K562 (cell line): ENCODE measurements at regions not wholly inside any gene's neighbourhood (a gene's known extent, or its start where the extent isn't known, plus 50 kb on each side); places are given as distances from the start of the nearest gene placed in this dataset.

Experiments
- ARID1B ChIP-seq: fragments of 450-650 bp; IDR thresholded peaks from 2 replicates; pipeline ENCODE4 v1.6.1; 2016; ENCODE audit warnings: antibody characterized with exemption, mild to moderate bottlenecking, inconsistent platforms
- ARID2 ChIP-seq: fragments of 450-650 bp; IDR thresholded peaks from 2 replicates; pipeline ENCODE4 v1.6.1; 2017; ENCODE audit warnings: antibody characterized with exemption, mild to moderate bottlenecking
- C11orf30 ChIP-seq: fragments of 450-650 bp; IDR thresholded peaks from 2 replicates; pipeline ENCODE4 v1.6.1; 2016; ENCODE audit warnings: low read depth, mild to moderate bottlenecking
- CBFA2T3 ChIP-seq: fragments of 450-650 bp; IDR thresholded peaks from 2 replicates; pipeline ENCODE4 v1.6.1; 2017
- ETS2 ChIP-seq: IDR thresholded peaks from 2 replicates; pipeline ENCODE4 v1.6.1; 2016; ENCODE audit warnings: borderline replicate concordance, missing genetic modification characterization, mild to moderate bottlenecking, moderate library complexity, missing compliant biosample characterization; ENCODE audit not compliant: poor library complexity, severe bottlenecking
- HCFC1 ChIP-seq: IDR thresholded peaks from 2 replicates; pipeline ENCODE4 v1.6.1; 2012; ENCODE audit warnings: low read depth, low read length, improper control_type of control experiment
- JUND ChIP-seq, 2 experiments: IDR thresholded peaks; 2 replicates in 1 of 2; 3 replicates in 1 of 2; pipeline ENCODE4 v1.6.1; 2011; ENCODE audit warnings: borderline replicate concordance in 2 of 2, low read depth in 2 of 2, low read length in 2 of 2, improper control_type of control experiment in 1 of 2, missing biosample characterization in 1 of 2, missing genetic modification characterization in 1 of 2, missing genetic modification reagents in 1 of 2
- MTA3 ChIP-seq: fragments of 450-650 bp; formaldehyde crosslinking; IDR thresholded peaks from 2 replicates; pipeline ENCODE4 v1.6.1; 2017; ENCODE audit warnings: mild to moderate bottlenecking, borderline replicate concordance
- NR1H2 ChIP-seq: sonication (generic); formaldehyde crosslinking; IDR thresholded peaks from 2 replicates; pipeline ENCODE4 v1.4.0; 2020; ENCODE audit warnings: mild to moderate bottlenecking, missing genetic modification reagents
- NR2C2 ChIP-seq, 2 experiments: fragments of 200-800 bp in 1 of 2; sonication (Bioruptor generic) in 1 of 2; sonication (generic) in 1 of 2; formaldehyde crosslinking in 1 of 2; IDR thresholded peaks; 2 replicates each; pipeline versions ENCODE4 v1.6.1 to v1.8.0; 2016 to 2022; ENCODE audit warnings: mild to moderate bottlenecking in 1 of 2, missing compliant biosample characterization in 1 of 2, missing genetic modification characterization in 1 of 2, missing genetic modification reagents in 1 of 2
- PKNOX1 ChIP-seq: fragments of 450-650 bp; IDR thresholded peaks from 2 replicates; pipeline ENCODE4 v1.6.1; 2016
- POLR2B ChIP-seq: fragments of 450-650 bp; IDR thresholded peaks from 2 replicates; pipeline ENCODE4 v1.6.1; 2018; ENCODE audit warnings: low read depth; ENCODE audit not compliant: partially characterized antibody
- RB1 ChIP-seq: fragments of 450-650 bp; IDR thresholded peaks from 2 replicates; pipeline ENCODE4 v1.6.1; 2017; ENCODE audit warnings: low read depth, mild to moderate bottlenecking
- SMARCC2 ChIP-seq: fragments of 450-650 bp; IDR thresholded peaks from 2 replicates; pipeline ENCODE4 v1.6.1; 2017; ENCODE audit warnings: antibody characterized with exemption, moderate library complexity, mild to moderate bottlenecking, low read depth
- STAT6 ChIP-seq: sonication (generic); formaldehyde crosslinking; IDR thresholded peaks from 2 replicates; pipeline ENCODE4 v1.8.1; 2023; ENCODE audit warnings: mild to moderate bottlenecking, missing genetic modification reagents
- TFAM ChIP-seq: fragments of 250-450 bp; sonication (Bioruptor Pico); conservative IDR thresholded peaks from 2 replicates; pipeline ENCODE4 v1.5.0; 2021; ENCODE audit warnings: mild to moderate bottlenecking, moderate library complexity
- ZBTB9 ChIP-seq: fragments of 450-650 bp; formaldehyde crosslinking; IDR thresholded peaks from 2 replicates; pipeline ENCODE4 v1.4.0; 2020; ENCODE audit warnings: mild to moderate bottlenecking, moderate library complexity
- ZNF347 ChIP-seq: fragments of 450-650 bp; formaldehyde crosslinking; IDR thresholded peaks from 2 replicates; pipeline ENCODE4 v1.4.0; 2020; ENCODE audit warnings: low read depth, mild to moderate bottlenecking, moderate library complexity
- TF ChIP-seq, protein P1 (sequence below), 2 experiments: fragments of 150-350 bp in 1 of 2; IDR thresholded peaks; 2 replicates each; pipeline ENCODE4 v1.6.1; 2012 to 2016; ENCODE audit warnings: low read depth in 2 of 2, low read length in 2 of 2, mild to moderate bottlenecking in 1 of 2, moderate library complexity in 1 of 2

GRCh38 chr1:94648225-94649007 is 106.9 kb upstream of the F3 start (continued):
- TF ChIP-seq STAT6 (CRISPR knock-in tag) (no peak), PKNOX1 (no peak), ETS2 (tag) (no peak), NR1H2 (CRISPR knock-in tag) (no peak), ZNF347 (CRISPR knock-in tag) (no peak), CBFA2T3 (peak; percentile 89), ARID2 (no peak), NR2C2 (CRISPR knock-in tag; IDR thresholded peaks at IDR 0.05) (no peak), NR2C2 (tag; IDR thresholded peaks at IDR 0.05) (no peak; the same call in 1 of the 2 replicates), ARID1B (peak; percentile 88), JUND (IDR thresholded peaks at IDR 0.05; ENCODE audit: borderline replicate concordance, low read depth, low read length) (peak; percentile 83; the same call in 1 of the 2 replicates), JUND (tag; IDR thresholded peaks at IDR 0.05; ENCODE audit: borderline replicate concordance, low read depth, low read length) (peak; percentile 71; the same call in 1 of the 3 replicates), C11orf30 (no peak), ZBTB9 (CRISPR knock-in tag) (no peak), POLR2B (no peak), MTA3 (no peak), SMARCC2 (0 out of 2 replicates have a peak, but pooled peaks have one; percentile 44), TFAM (CRISPR knock-in tag) (no peak), RB1 (no peak), HCFC1 (no peak)
- TF ChIP-seq, protein P1, sequence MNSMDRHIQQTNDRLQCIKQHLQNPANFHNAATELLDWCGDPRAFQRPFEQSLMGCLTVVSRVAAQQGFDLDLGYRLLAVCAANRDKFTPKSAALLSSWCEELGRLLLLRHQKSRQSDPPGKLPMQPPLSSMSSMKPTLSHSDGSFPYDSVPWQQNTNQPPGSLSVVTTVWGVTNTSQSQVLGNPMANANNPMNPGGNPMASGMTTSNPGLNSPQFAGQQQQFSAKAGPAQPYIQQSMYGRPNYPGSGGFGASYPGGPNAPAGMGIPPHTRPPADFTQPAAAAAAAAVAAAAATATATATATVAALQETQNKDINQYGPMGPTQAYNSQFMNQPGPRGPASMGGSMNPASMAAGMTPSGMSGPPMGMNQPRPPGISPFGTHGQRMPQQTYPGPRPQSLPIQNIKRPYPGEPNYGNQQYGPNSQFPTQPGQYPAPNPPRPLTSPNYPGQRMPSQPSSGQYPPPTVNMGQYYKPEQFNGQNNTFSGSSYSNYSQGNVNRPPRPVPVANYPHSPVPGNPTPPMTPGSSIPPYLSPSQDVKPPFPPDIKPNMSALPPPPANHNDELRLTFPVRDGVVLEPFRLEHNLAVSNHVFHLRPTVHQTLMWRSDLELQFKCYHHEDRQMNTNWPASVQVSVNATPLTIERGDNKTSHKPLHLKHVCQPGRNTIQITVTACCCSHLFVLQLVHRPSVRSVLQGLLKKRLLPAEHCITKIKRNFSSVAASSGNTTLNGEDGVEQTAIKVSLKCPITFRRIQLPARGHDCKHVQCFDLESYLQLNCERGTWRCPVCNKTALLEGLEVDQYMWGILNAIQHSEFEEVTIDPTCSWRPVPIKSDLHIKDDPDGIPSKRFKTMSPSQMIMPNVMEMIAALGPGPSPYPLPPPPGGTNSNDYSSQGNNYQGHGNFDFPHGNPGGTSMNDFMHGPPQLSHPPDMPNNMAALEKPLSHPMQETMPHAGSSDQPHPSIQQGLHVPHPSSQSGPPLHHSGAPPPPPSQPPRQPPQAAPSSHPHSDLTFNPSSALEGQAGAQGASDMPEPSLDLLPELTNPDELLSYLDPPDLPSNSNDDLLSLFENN (IDR thresholded peaks at IDR 0.05; ENCODE audit: low read depth in 2 of 2, low read length in 2 of 2): peak in 1 of 2 experiments; percentile 73; a peak in 1 of 4 replicates
